Small intestine (tissue), 7 donors: ENCODE measurements at regions not wholly inside any gene's neighbourhood (a gene's known extent, or its start where the extent isn't known, plus 50 kb on each side); places are given as distances from the start of the nearest gene placed in this dataset.
"Not testable (repeated sequence)": the region's sequence is repeated elsewhere in the genome, so short reads cannot be mapped to it uniquely, and the experiment has no call there.

Experiments used
- DNase-seq, 2 donors: peaks; one replicate each; pipeline versions ENCODE4 v3.0.0 to v3.0.0-alpha.2; 2013
- FAIRE-seq: peaks from 2 replicates; lab custom pipeline; 2012; peaks lifted over from hg19 to GRCh38; lab: Jason Lieb, UNC
- H3K27ac ChIP-seq, 3 donors: one replicate each; pipeline ENCODE4 v1.5.1; 2013; ENCODE audit warnings: low read length in 2 of 3, mild to moderate bottlenecking in 2 of 3, control low read depth in 1 of 3, inconsistent platforms in 1 of 3, low read depth in 1 of 3, moderate library complexity in 1 of 3
- H3K27me3 ChIP-seq, 3 donors: one replicate each; pipeline ENCODE4 v1.6.1; 2013; ENCODE audit warnings: low read length in 3 of 3, inconsistent platforms in 1 of 3; ENCODE audit not compliant: control insufficient read depth in 3 of 3, insufficient read depth in 3 of 3
- H3K36me3 ChIP-seq, 3 donors: one replicate each; pipeline ENCODE4 v1.6.1; 2013; ENCODE audit warnings: low read length in 3 of 3, inconsistent platforms in 1 of 3, low read depth in 1 of 3, mild to moderate bottlenecking in 1 of 3, moderate library complexity in 1 of 3; ENCODE audit not compliant: control insufficient read depth in 3 of 3, insufficient read depth in 2 of 3
- H3K4me1 ChIP-seq, 3 donors: one replicate each; pipeline ENCODE4 v1.6.1; 2013; ENCODE audit warnings: low read length in 2 of 3, inconsistent platforms in 1 of 3, low read depth in 1 of 3, mild to moderate bottlenecking in 1 of 3, moderate library complexity in 1 of 3; ENCODE audit not compliant: control insufficient read depth in 3 of 3, insufficient read depth in 2 of 3
- H3K4me3 ChIP-seq, 3 donors: one replicate each; pipeline ENCODE4 v1.5.1; 2013; ENCODE audit warnings: low read length in 3 of 3, control low read depth in 1 of 3, inconsistent platforms in 1 of 3, low read depth in 1 of 3, mild to moderate bottlenecking in 1 of 3, moderate library complexity in 1 of 3
- H3K9me3 ChIP-seq, 2 donors: one replicate each; pipeline ENCODE4 v1.6.1; 2013; ENCODE audit warnings: low read depth in 1 of 2, low read length in 1 of 2; ENCODE audit not compliant: control insufficient read depth in 2 of 2, insufficient read depth in 1 of 2
- WGBS, 3 donors: extraction: QIAGEN DNeasy Blood & Tissue Kit; methylation state at CpG; one replicate each; pipeline ENCODE4 v1.1.7; 2013; 5-methylcytosine and 5-hydroxymethylcytosine counted together
- donor health status: healthy with polysubstance abuse.
- donor health status: control.
- donor health status: control.
- donor health status: Bipolar disorder and iron deficiency.
- donor health status: healthy.

DNA sequence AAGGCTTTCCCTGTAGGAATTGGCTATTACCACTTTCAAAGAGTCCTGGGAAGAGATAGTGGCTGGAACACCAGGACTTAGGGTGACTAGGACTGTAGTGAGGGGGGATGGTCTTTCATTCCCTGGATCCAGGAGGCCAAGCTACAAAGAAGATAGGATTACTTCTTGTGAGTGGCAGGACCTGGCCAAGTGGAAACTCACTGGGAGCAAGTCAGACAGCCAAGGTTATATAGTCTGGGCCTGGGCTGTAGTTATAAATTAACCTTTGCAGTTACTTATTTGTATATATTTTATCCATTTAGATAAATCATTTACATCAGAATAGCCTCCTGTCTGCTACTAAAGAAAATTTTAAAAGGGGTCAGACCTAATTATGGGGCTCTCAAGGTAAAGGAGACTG is 124.3 kb downstream of the TLR4 start:
- H3K9me3 ChIP-seq = no peaks in the 10 kb centered on the region
- no peaks in the 10 kb centered on the region for H3K36me3 ChIP-seq
- no peaks in the 10 kb centered on the region for H3K27me3 ChIP-seq
- no peak overlapping the region for H3K27ac ChIP-seq
- no peak for DNase-seq
- H3K4me1 ChIP-seq = no peaks in the 10 kb centered on the region
- no peak for FAIRE-seq
- no peak overlapping the region for H3K4me3 ChIP-seq

GRCh38 chr9:117835798-117836197 is 131.6 kb downstream of the TLR4 start:
- H3K36me3 ChIP-seq = no peaks in the 10 kb centered on the region
- no peak overlapping the region for H3K4me3 ChIP-seq
- no peaks in the 10 kb centered on the region for H3K4me1 ChIP-seq
- FAIRE-seq (no peak), DNase-seq (no peak)
- no peaks in the 10 kb centered on the region for H3K27me3 ChIP-seq
- no peaks in the 10 kb centered on the region for H3K9me3 ChIP-seq
- 55 to 87% (median 63%) methylated on average over 1 of the region's 1 CpG for WGBS, 3 donors
- no peak overlapping the region for H3K27ac ChIP-seq

DNA sequence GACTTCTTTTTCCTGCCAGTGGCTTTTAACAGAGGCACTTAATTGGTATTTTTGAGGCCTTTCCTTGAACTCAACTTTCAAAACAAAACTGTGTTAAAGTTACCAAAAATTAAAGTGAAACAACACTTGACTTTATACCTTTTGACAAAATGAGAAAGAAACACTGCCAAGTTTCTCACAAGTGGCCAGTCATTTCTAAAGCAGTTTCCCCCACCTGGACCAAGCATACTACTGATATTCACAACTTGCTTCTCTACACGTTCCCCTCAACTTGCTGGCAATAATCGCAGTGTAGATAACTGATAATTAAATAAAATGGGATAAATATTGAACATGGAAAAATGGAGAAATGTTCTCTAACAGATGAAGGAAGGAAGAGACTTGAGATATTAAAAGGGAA is 135.7 kb downstream of the TLR4 start:
- 74 to 82% (median 77%) methylated on average over 2 of the region's 2 CpGs for WGBS, 3 donors
- Histone ChIP-seq H3K36me3 (no peaks in the 10 kb centered on the region), H3K27ac (no peak overlapping the region), H3K4me1 (no peaks in the 10 kb centered on the region), H3K9me3 (no peaks in the 10 kb centered on the region), H3K4me3 (no peak overlapping the region), H3K27me3 (no peaks in the 10 kb centered on the region)
- FAIRE-seq = no peak
- no peak for DNase-seq

DNA sequence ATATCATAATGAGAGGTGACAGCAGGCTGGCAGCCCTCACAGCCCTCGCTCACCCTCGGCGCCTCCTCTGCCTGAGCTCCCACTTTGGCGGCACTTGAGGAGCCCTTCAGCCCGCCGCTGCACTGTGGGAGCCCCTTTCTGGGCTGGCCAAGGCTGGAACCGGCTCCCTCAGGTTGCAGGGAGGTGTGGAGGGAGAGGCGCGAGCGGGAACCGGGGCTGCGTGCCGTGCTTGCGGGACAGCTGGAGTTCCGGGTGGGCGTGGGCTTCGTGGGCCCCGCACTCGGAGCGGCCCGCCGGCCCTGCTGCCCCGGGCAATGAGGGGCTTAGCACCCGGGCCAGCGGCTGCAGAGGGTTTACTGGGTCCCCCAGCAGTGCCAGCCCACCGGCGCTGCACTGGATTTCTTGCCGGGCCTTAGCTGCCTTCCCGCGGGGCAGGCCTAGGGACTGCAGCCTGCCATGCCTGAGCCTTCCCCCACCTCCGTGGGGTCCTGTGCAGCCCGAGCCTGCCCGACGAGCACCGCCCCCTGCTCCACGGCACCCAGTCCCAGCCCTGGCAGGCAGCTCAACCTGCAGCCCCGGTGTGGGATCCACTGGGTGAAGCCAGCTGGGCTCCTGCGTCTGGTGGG is 147.7 kb downstream of the TLR4 start:
- not testable (repeated sequence) for H3K27me3 ChIP-seq, H3K27ac ChIP-seq, H3K36me3 ChIP-seq, H3K9me3 ChIP-seq, H3K4me1 ChIP-seq, DNase-seq, H3K4me3 ChIP-seq, FAIRE-seq
- 83 to 86% (median 84%) methylated on average over 18 to 38 of the region's 38 CpGs for WGBS, 3 donors

GRCh38 chr9:117858561-117858960 is 154.4 kb downstream of the TLR4 start:
- DNase-seq (no peak), FAIRE-seq (no peak)
- no peaks in the 10 kb centered on the region for H3K9me3 ChIP-seq
- no peaks in the 10 kb centered on the region for H3K36me3 ChIP-seq
- H3K27ac ChIP-seq = no peak overlapping the region
- H3K4me1 ChIP-seq = no peaks in the 10 kb centered on the region
- no peak overlapping the region for H3K4me3 ChIP-seq
- H3K27me3 ChIP-seq = no peaks in the 10 kb centered on the region
- WGBS, 3 donors = 46 to 65% (median 57%) methylated on average over 4 of the region's 4 CpGs

DNA sequence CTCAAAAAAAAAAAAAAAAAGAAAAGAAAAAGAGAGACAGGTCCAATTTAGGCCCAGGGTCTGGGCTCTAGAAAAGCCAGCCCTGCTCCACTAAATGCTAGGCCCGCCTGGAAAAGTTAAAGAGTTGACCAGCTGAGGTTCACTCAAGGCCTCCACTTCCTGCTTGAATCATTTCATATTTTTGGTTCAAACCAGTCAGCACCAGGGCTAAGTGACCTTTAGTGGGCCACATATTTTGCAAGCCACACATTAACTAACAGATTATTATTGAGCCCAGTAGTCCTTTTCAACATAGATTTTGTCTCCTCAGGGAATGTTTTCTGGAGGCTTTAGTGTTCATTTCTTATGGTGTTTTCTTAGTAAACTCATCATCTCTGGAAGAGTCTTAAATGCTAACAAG is 156.6 kb downstream of the TLR4 start:
- Histone ChIP-seq H3K9me3 (no peaks in the 10 kb centered on the region), H3K36me3 (no peaks in the 10 kb centered on the region), H3K4me1 (no peaks in the 10 kb centered on the region), H3K27ac (no peak overlapping the region), H3K27me3 (no peaks in the 10 kb centered on the region), H3K4me3 (no peak overlapping the region)
- no peak for DNase-seq
- no peak for FAIRE-seq
- WGBS, 3 donors = 78 to 95% (median 86%) methylated on average over 1 of the region's 1 CpG

GRCh38 chr9:117864385-117865057 is 160.3 kb downstream of the TLR4 start:
- Histone ChIP-seq H3K36me3 (no peaks in the 10 kb centered on the region), H3K9me3 (no peaks in the 10 kb centered on the region), H3K4me3 (no peak overlapping the region), H3K27ac (no peak overlapping the region), H3K27me3 (no peaks in the 10 kb centered on the region), H3K4me1 (no peaks in the 10 kb centered on the region)
- DNase-seq (no peak), FAIRE-seq (no peak)
- WGBS, 3 donors = 46 to 59% (median 54%) methylated on average over 6 of the region's 6 CpGs

- FAIRE-seq = no peak
- Histone ChIP-seq H3K27me3 (no peaks in the 10 kb centered on the region), H3K4me3 (no peak overlapping the region), H3K36me3 (no peaks in the 10 kb centered on the region), H3K4me1 (no peaks in the 10 kb centered on the region), H3K27ac (no peak overlapping the region), H3K9me3 (no peaks in the 10 kb centered on the region)
- 83 to 100% (median 90%) methylated on average over 1 of the region's 1 CpG for WGBS, 3 donors
- DNase-seq = no peak
Measured at GRCh38 chr9:117868594-117868993, 164.4 kb downstream of the TLR4 start.

- 74 to 94% (median 89%) methylated on average over 1 of the region's 1 CpG for WGBS, 3 donors
- Histone ChIP-seq H3K9me3 (no peaks in the 10 kb centered on the region), H3K4me1 (no peaks in the 10 kb centered on the region), H3K27ac (no peak overlapping the region), H3K4me3 (no peak overlapping the region), H3K27me3 (no peaks in the 10 kb centered on the region), H3K36me3 (no peaks in the 10 kb centered on the region)
- DNase-seq (no peak), FAIRE-seq (no peak)
Measured at GRCh38 chr9:117869287-117869686, 165.1 kb downstream of the TLR4 start.
